ENCODE measurements at regions not wholly inside any gene's neighbourhood (a gene's known extent, or its start where the extent isn't known, plus 50 kb on each side); places are given as distances from the start of the nearest gene placed in this dataset.
"Not testable (repeated sequence)": the region's sequence is repeated elsewhere in the genome, so short reads cannot be mapped to it uniquely, and the experiment has no call there.

- Mint-ChIP-seq H3K36me3 (ENCODE audit: low read depth) (no peaks in the 10 kb centered on the region), H3K27ac (no peak overlapping the region), H3K4me1 (ENCODE audit: low read depth) (no peaks in the 10 kb centered on the region), H3K27me3 (ENCODE audit: low read depth) (no peaks in the 10 kb centered on the region), H3K4me3 (no peak overlapping the region), H3K9me3 (peaks cover 12% of the 10 kb centered on the region)
- no peak for DNase-seq (ENCODE audit: low spot score)
These were observed 623.3 kb downstream of the C12orf50 start for GRCh38 chr12:87405918-87406317.

- not testable (repeated sequence) for H3K36me3 Mint-ChIP-seq (ENCODE audit: low read depth); DNase-seq (ENCODE audit: low spot score); H3K4me3 Mint-ChIP-seq; H3K4me1 Mint-ChIP-seq (ENCODE audit: low read depth); H3K27me3 Mint-ChIP-seq (ENCODE audit: low read depth); H3K27ac Mint-ChIP-seq
- H3K9me3 Mint-ChIP-seq = peaks cover 28% of the 10 kb centered on the region
These were observed 635.0 kb downstream of the C12orf50 start for GRCh38 chr12:87394168-87394567.

GRCh38 chr12:87388376-87388775 lies 640.8 kb downstream of the C12orf50 start:
- Mint-ChIP-seq H3K27ac (no peak overlapping the region), H3K9me3 (peaks cover 16% of the 10 kb centered on the region), H3K4me3 (no peak overlapping the region), H3K4me1 (ENCODE audit: low read depth) (no peaks in the 10 kb centered on the region), H3K36me3 (ENCODE audit: low read depth) (no peaks in the 10 kb centered on the region), H3K27me3 (ENCODE audit: low read depth) (no peaks in the 10 kb centered on the region)
- DNase-seq (ENCODE audit: low spot score) = no peak

GRCh38 chr12:87385322-87385721 lies 643.9 kb downstream of the C12orf50 start:
- no peak overlapping the region for H3K27ac Mint-ChIP-seq
- peaks cover 9% of the 10 kb centered on the region for H3K9me3 Mint-ChIP-seq
- no peaks in the 10 kb centered on the region for H3K27me3 Mint-ChIP-seq (ENCODE audit: low read depth)
- no peak overlapping the region for H3K4me3 Mint-ChIP-seq
- no peaks in the 10 kb centered on the region for H3K36me3 Mint-ChIP-seq (ENCODE audit: low read depth)
- DNase-seq (ENCODE audit: low spot score) = no peak
- no peaks in the 10 kb centered on the region for H3K4me1 Mint-ChIP-seq (ENCODE audit: low read depth)

- no peak for DNase-seq (ENCODE audit: low spot score)
- H3K36me3 Mint-ChIP-seq (ENCODE audit: low read depth) = no peaks in the 10 kb centered on the region
- no peak overlapping the region for H3K4me3 Mint-ChIP-seq
- H3K27ac Mint-ChIP-seq = no peak overlapping the region
- no peaks in the 10 kb centered on the region for H3K27me3 Mint-ChIP-seq (ENCODE audit: low read depth)
- no peaks in the 10 kb centered on the region for H3K4me1 Mint-ChIP-seq (ENCODE audit: low read depth)
- H3K9me3 Mint-ChIP-seq = peaks cover 9% of the 10 kb centered on the region
These were observed 645.0 kb downstream of the C12orf50 start for GRCh38 chr12:87384226-87384625.

GRCh38 chr12:87383680-87384079 lies 645.5 kb downstream of the C12orf50 start:
- no peak overlapping the region for H3K27ac Mint-ChIP-seq
- no peak overlapping the region for H3K4me3 Mint-ChIP-seq
- no peak for DNase-seq (ENCODE audit: low spot score)
- peaks cover 9% of the 10 kb centered on the region for H3K9me3 Mint-ChIP-seq
- no peaks in the 10 kb centered on the region for H3K4me1 Mint-ChIP-seq (ENCODE audit: low read depth)
- no peaks in the 10 kb centered on the region for H3K36me3 Mint-ChIP-seq (ENCODE audit: low read depth)
- no peaks in the 10 kb centered on the region for H3K27me3 Mint-ChIP-seq (ENCODE audit: low read depth)

- Mint-ChIP-seq H3K27me3 (ENCODE audit: low read depth) (no peaks in the 10 kb centered on the region), H3K4me1 (ENCODE audit: low read depth) (no peaks in the 10 kb centered on the region), H3K27ac (no peak overlapping the region), H3K9me3 (peaks cover 9% of the 10 kb centered on the region), H3K4me3 (no peak overlapping the region), H3K36me3 (ENCODE audit: low read depth) (no peaks in the 10 kb centered on the region)
- DNase-seq (ENCODE audit: low spot score) = no peak
These were observed 646.1 kb downstream of the C12orf50 start for GRCh38 chr12:87382959-87383566.

GRCh38 chr12:87382436-87382835 lies 646.8 kb downstream of the C12orf50 start:
- Mint-ChIP-seq H3K4me3 (no peak overlapping the region), H3K4me1 (ENCODE audit: low read depth) (no peaks in the 10 kb centered on the region), H3K27me3 (ENCODE audit: low read depth) (no peaks in the 10 kb centered on the region), H3K27ac (no peak overlapping the region), H3K9me3 (peaks cover 6% of the 10 kb centered on the region), H3K36me3 (ENCODE audit: low read depth) (no peaks in the 10 kb centered on the region)
- DNase-seq (ENCODE audit: low spot score) = no peak

- Mint-ChIP-seq H3K27ac (no peak overlapping the region), H3K4me1 (ENCODE audit: low read depth) (no peaks in the 10 kb centered on the region), H3K27me3 (ENCODE audit: low read depth) (no peaks in the 10 kb centered on the region), H3K36me3 (ENCODE audit: low read depth) (no peaks in the 10 kb centered on the region), H3K9me3 (peaks cover 1% of the 10 kb centered on the region), H3K4me3 (no peak overlapping the region)
- DNase-seq (ENCODE audit: low spot score) = no peak
These were observed 647.5 kb downstream of the C12orf50 start for GRCh38 chr12:87381742-87382141.

- DNase-seq (ENCODE audit: low spot score) = no peak
- no peaks in the 10 kb centered on the region for H3K4me1 Mint-ChIP-seq (ENCODE audit: low read depth)
- no peak overlapping the region for H3K27ac Mint-ChIP-seq
- H3K9me3 Mint-ChIP-seq = peaks cover 15% of the 10 kb centered on the region
- no peak overlapping the region for H3K4me3 Mint-ChIP-seq
- H3K36me3 Mint-ChIP-seq (ENCODE audit: low read depth) = no peaks in the 10 kb centered on the region
- no peaks in the 10 kb centered on the region for H3K27me3 Mint-ChIP-seq (ENCODE audit: low read depth)
These were observed 650.7 kb downstream of the C12orf50 start for GRCh38 chr12:87378526-87378925.

- Mint-ChIP-seq H3K9me3 (peaks cover 15% of the 10 kb centered on the region), H3K4me1 (ENCODE audit: low read depth) (no peaks in the 10 kb centered on the region), H3K4me3 (no peak overlapping the region), H3K36me3 (ENCODE audit: low read depth) (no peaks in the 10 kb centered on the region), H3K27me3 (ENCODE audit: low read depth) (no peaks in the 10 kb centered on the region), H3K27ac (no peak overlapping the region)
- no peak for DNase-seq (ENCODE audit: low spot score)
These were observed 652.5 kb downstream of the C12orf50 start for GRCh38 chr12:87376722-87377121.

- peaks cover 11% of the 10 kb centered on the region for H3K9me3 Mint-ChIP-seq
- H3K4me1 Mint-ChIP-seq (ENCODE audit: low read depth) = no peaks in the 10 kb centered on the region
- peaks cover under 1% of the 10 kb centered on the region for H3K36me3 Mint-ChIP-seq (ENCODE audit: low read depth)
- no peak for DNase-seq (ENCODE audit: low spot score)
- no peak overlapping the region for H3K4me3 Mint-ChIP-seq
- H3K27ac Mint-ChIP-seq = no peak overlapping the region
- H3K27me3 Mint-ChIP-seq (ENCODE audit: low read depth) = no peaks in the 10 kb centered on the region
These were observed 660.0 kb downstream of the C12orf50 start for GRCh38 chr12:87369161-87369560.

- H3K4me3 Mint-ChIP-seq = no peak overlapping the region
- H3K36me3 Mint-ChIP-seq (ENCODE audit: low read depth) = peaks cover 2% of the 10 kb centered on the region
- no peaks in the 10 kb centered on the region for H3K27me3 Mint-ChIP-seq (ENCODE audit: low read depth)
- H3K9me3 Mint-ChIP-seq = peaks cover 16% of the 10 kb centered on the region
- H3K27ac Mint-ChIP-seq = no peak overlapping the region
- no peaks in the 10 kb centered on the region for H3K4me1 Mint-ChIP-seq (ENCODE audit: low read depth)
- no peak for DNase-seq (ENCODE audit: low spot score)
These were observed 660.9 kb downstream of the C12orf50 start for GRCh38 chr12:87368259-87368658.

GRCh38 chr12:87365423-87365822 lies 663.8 kb downstream of the C12orf50 start:
- DNase-seq (ENCODE audit: low spot score) = no peak
- Mint-ChIP-seq H3K9me3 (peaks cover 42% of the 10 kb centered on the region), H3K27me3 (ENCODE audit: low read depth) (no peaks in the 10 kb centered on the region), H3K4me3 (no peak overlapping the region), H3K4me1 (ENCODE audit: low read depth) (no peaks in the 10 kb centered on the region), H3K36me3 (ENCODE audit: low read depth) (peaks cover 2% of the 10 kb centered on the region), H3K27ac (no peak overlapping the region)

- Mint-ChIP-seq H3K27me3 (ENCODE audit: low read depth) (no peaks in the 10 kb centered on the region), H3K4me1 (ENCODE audit: low read depth) (no peaks in the 10 kb centered on the region), H3K4me3 (no peak overlapping the region)
These were observed 665.6 kb downstream of the C12orf50 start for GRCh38 chr12:87363497-87364084.

More at GRCh38 chr12:87363497-87364084, 665.6 kb downstream of the C12orf50 start:
- H3K36me3 Mint-ChIP-seq (ENCODE audit: low read depth) = peaks cover 2% of the 10 kb centered on the region
- DNase-seq (ENCODE audit: low spot score) = no peak
- peaks cover 47% of the 10 kb centered on the region for H3K9me3 Mint-ChIP-seq
- H3K27ac Mint-ChIP-seq = no peak overlapping the region

Measured in T-helper 2 cell treated with Interferon-gamma antibody and Interleukin-4, amounts not matched to agents 5 μg/mL and 100 μg/mL, for 36 hours (primary cell).